Ascending aorta (tissue), 2 donors: ENCODE measurements at regions not wholly inside any gene's neighbourhood (a gene's known extent, or its start where the extent isn't known, plus 50 kb on each side); places are given as distances from the start of the nearest gene placed in this dataset.

ENCODE experiments used
- DNase-seq, 2 donors: peaks; one replicate each; pipeline ENCODE4 v3.0.0-alpha.2; 2019; ENCODE audit warnings: low spot score in 2 of 2
- H3K27ac ChIP-seq, 2 donors: fragments of 200-600 bp; sonication (generic); one replicate each; pipeline ENCODE4 v1.5.1; 2016 to 2017; ENCODE audit warnings: mild to moderate bottlenecking in 1 of 2
- H3K27me3 ChIP-seq: fragments of 200-600 bp; sonication (generic); one replicate; pipeline ENCODE4 v1.5.1; 2017
- H3K36me3 ChIP-seq, 2 donors: fragments of 200-600 bp; sonication (generic); one replicate each; pipeline ENCODE4 v1.5.1; 2016
- H3K4me1 ChIP-seq, 2 donors: fragments of 200-600 bp; sonication (generic); one replicate each; pipeline ENCODE4 v1.5.1; 2016 to 2017; ENCODE audit warnings: mild to moderate bottlenecking in 1 of 2
- H3K4me3 ChIP-seq, 2 donors: fragments of 200-600 bp; sonication (generic); one replicate each; pipeline ENCODE4 v1.5.1; 2016 to 2017; ENCODE audit warnings: mild to moderate bottlenecking in 1 of 2
- H3K9me3 ChIP-seq, 2 donors: fragments of 200-600 bp; sonication (generic); one replicate each; pipeline ENCODE4 v1.5.1; 2016
- intact Hi-C: fragments of 100-400 bp; cut with DNase I; formaldehyde crosslinking; loops from one replicate; pipeline ENCODE4 v1.15.1; 2023
- TF ChIP-seq, protein P1 (sequence below), 3 experiments: fragments of 200-600 bp in 2 of 3; fragments of 450-650 bp in 1 of 3; sonication (generic) in 2 of 3; IDR thresholded peaks; one replicate each; pipeline ENCODE4 v1.5.1; 2016 to 2019; ENCODE audit warnings: antibody characterized with exemption in 3 of 3, mild to moderate bottlenecking in 1 of 3, moderate library complexity in 1 of 3

DNA sequence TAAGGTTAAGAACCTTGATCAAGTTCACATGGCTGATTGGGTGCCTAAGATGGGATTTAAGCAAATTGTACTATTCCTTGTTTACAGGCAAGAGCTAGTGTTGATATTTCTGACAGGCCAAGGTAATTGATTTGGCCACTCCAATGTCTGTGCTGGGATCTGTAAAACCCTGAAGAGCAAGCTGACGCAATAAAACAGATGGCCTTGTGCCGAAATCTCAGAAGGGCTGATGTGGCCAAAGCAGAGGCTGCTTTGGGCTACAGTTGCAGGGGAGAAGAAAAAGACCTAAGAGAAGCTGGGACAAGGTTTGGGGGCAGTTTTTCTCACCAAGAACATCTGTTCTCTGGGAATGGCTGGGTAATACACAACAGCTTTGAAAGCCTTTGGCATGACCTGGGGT, 463.2 kb upstream of the ZNF608 start:
- Histone ChIP-seq H3K27ac (no peak overlapping the region), H3K4me3 (no peak overlapping the region), H3K9me3 (no peaks in the 10 kb centered on the region), H3K27me3 (no peaks in the 10 kb centered on the region), H3K4me1 (no peaks in the 10 kb centered on the region), H3K36me3 (no peaks in the 10 kb centered on the region)
- intact Hi-C loops, result no loop called here
- no peak for DNase-seq
- TF ChIP-seq, protein P1, sequence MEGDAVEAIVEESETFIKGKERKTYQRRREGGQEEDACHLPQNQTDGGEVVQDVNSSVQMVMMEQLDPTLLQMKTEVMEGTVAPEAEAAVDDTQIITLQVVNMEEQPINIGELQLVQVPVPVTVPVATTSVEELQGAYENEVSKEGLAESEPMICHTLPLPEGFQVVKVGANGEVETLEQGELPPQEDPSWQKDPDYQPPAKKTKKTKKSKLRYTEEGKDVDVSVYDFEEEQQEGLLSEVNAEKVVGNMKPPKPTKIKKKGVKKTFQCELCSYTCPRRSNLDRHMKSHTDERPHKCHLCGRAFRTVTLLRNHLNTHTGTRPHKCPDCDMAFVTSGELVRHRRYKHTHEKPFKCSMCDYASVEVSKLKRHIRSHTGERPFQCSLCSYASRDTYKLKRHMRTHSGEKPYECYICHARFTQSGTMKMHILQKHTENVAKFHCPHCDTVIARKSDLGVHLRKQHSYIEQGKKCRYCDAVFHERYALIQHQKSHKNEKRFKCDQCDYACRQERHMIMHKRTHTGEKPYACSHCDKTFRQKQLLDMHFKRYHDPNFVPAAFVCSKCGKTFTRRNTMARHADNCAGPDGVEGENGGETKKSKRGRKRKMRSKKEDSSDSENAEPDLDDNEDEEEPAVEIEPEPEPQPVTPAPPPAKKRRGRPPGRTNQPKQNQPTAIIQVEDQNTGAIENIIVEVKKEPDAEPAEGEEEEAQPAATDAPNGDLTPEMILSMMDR (IDR thresholded peaks at IDR 0.05), result no peak

DNA sequence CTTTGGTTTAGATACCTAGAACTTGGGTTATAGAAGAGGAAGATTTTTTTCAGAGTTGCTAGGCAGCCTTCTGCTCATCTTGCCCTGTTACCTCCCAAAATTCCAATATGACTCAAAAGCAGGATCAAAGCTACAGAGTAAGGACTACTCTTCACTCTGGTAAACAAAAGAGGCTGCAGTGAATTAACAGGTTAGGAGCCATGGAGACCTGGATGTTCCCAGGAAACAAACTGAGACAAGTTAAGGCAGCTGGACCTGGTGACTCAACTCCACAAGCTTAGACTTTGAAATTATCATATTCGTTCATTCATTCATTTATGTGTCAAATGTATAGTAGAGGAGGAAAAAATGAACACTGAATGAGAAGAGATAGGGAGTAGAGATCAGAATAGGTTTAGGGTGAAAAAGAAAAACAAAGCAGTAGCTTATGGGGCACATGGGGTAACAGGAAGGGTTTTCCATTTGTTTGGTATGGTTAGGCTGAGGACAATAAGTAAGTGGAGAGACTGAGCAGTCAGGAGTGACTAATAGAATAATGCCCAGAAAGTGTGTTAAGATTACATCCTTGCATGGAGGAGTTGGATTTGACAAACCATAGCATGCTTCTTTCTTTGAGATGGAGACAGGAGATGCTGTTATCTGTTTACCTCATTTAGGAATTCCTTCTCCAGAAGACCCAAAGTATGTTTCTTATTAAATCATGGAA, 464.0 kb upstream of the ZNF608 start:
- Histone ChIP-seq H3K4me1 (no peaks in the 10 kb centered on the region), H3K4me3 (no peak overlapping the region), H3K9me3 (no peaks in the 10 kb centered on the region), H3K27ac (no peak overlapping the region), H3K27me3 (no peaks in the 10 kb centered on the region), H3K36me3 (no peaks in the 10 kb centered on the region)
- TF ChIP-seq, protein P1 (IDR thresholded peaks at IDR 0.05), result no peak
- no peak for DNase-seq
- intact Hi-C loops, result no loop called here

DNA sequence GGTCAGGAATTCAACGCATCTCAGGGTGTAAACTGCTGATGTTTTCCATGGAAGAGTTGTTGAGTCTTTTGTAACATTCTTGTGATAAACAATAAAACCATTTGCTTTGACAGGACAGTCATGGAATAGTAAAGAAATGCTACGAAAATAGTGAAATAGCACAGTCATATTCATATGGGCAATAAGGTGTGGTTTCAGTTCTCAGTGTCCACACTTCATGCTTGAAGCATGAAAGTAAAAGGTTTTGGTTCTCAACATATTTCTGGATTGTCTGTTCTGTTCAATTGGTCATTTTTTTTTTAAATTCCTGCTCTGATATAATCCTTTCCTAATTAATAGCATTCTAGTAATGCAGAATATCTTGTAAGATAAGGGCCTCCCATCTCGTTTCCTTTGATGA, 467.6 kb upstream of the ZNF608 start:
- Histone ChIP-seq H3K9me3 (no peaks in the 10 kb centered on the region), H3K27ac (no peak overlapping the region), H3K27me3 (no peaks in the 10 kb centered on the region), H3K4me1 (no peaks in the 10 kb centered on the region), H3K36me3 (no peaks in the 10 kb centered on the region), H3K4me3 (no peak overlapping the region)
- DNase-seq, result no peak
- intact Hi-C loops, result no loop called here
- TF ChIP-seq, protein P1 (IDR thresholded peaks at IDR 0.05), result no peak

DNA sequence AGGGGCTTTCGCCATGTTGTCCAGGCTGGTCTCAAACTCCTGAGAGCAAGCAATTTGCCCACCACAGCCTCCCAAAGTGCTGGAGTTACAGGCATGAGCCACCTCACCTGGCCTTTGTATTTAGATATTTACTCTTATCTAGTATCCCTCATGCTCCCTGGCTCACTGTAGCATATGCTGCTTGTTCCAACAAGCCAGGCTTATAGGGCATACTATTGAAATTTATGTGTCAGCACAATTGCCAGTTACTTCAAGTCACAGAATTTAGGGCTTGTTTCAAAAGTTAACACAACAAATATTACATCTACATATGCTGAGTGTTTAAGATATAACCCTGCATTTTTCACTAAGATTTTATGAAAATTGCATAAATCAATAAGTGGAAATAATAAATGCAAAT, 469.2 kb upstream of the ZNF608 start:
- Histone ChIP-seq H3K4me3 (no peak overlapping the region), H3K27me3 (no peaks in the 10 kb centered on the region), H3K36me3 (no peaks in the 10 kb centered on the region), H3K27ac (no peak overlapping the region), H3K4me1 (no peaks in the 10 kb centered on the region), H3K9me3 (no peaks in the 10 kb centered on the region)
- TF ChIP-seq, protein P1 (IDR thresholded peaks at IDR 0.05), result no peak
- no peak for DNase-seq
- intact Hi-C loops, result no loop called here

DNA sequence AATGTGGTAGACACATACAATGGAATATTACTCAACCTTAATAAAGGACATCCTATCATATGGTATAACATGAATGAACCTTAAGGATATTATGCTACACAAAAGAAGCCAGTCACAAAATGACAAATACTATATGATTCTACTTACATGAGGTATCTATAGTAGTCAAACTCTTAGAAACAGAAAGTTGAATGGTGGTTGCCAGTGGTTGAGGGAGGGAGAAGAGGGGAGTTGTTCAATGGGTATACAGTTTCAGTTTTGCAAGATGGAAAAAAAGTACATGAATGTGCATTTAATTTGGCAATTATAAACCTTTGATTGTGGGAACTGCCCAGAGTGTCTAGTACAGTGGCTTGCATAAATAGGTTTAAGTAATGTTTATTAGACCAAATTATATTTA, 473.3 kb upstream of the ZNF608 start:
- TF ChIP-seq, protein P1 (IDR thresholded peaks at IDR 0.05), result no peak
- no peak overlapping the region for H3K27ac ChIP-seq
- no peaks in the 10 kb centered on the region for H3K9me3 ChIP-seq
- no peaks in the 10 kb centered on the region for H3K36me3 ChIP-seq
- H3K4me3 ChIP-seq, result no peak overlapping the region
- DNase-seq, result no peak
- intact Hi-C loops, result no loop called here
- H3K4me1 ChIP-seq, result no peaks in the 10 kb centered on the region
- H3K27me3 ChIP-seq, result no peaks in the 10 kb centered on the region

DNA sequence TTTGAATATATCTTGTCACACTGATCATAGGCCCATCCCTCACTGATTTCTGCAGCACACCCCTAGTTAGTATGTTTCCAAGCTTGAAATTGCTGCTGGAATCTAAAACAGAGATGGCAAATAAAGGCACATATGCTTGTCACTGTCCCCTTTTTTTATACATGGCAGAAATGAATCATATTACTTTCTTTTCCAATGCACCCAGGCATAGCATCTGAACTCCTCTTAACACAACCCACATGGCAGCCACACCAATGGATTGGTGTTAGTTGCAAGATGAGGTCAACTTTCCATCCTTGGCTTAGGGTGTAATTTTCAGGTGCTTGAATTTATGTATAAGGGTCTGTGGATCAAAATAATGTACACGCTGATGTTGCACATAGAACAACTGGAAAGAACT, 473.8 kb upstream of the ZNF608 start:
- Histone ChIP-seq H3K27ac (no peak overlapping the region), H3K4me3 (no peak overlapping the region), H3K4me1 (no peaks in the 10 kb centered on the region), H3K27me3 (no peaks in the 10 kb centered on the region), H3K9me3 (no peaks in the 10 kb centered on the region), H3K36me3 (no peaks in the 10 kb centered on the region)
- no peak for DNase-seq
- TF ChIP-seq, protein P1 (IDR thresholded peaks at IDR 0.05), result no peak
- intact Hi-C loops, result no loop called here
